HCT116 (cell line): ENCODE measurements at regions not wholly inside any gene's neighbourhood (a gene's known extent, or its start where the extent isn't known, plus 50 kb on each side); places are given as distances from the start of the nearest gene placed in this dataset.

Experiments used
- EZH2 ChIP-seq: fragments of 200-600 bp; sonication (generic); IDR thresholded peaks from 2 replicates; pipeline ENCODE4 v1.6.1; 2017; ENCODE audit warnings: antibody characterized with exemption, mixed run types
- FOSL1 ChIP-seq: IDR thresholded peaks from 2 replicates; pipeline ENCODE4 v1.6.1; 2012; ENCODE audit warnings: low read depth
- POLR2A ChIP-seq: IDR thresholded peaks from 2 replicates; pipeline ENCODE4 v1.7.0; 2011; ENCODE audit warnings: borderline replicate concordance; ENCODE audit not compliant: insufficient read depth, insufficient read length; ENCODE audit errors: extremely low read depth
- POLR2AphosphoS5 ChIP-seq: IDR thresholded peaks from 2 replicates; pipeline ENCODE4 v1.6.1; 2011; ENCODE audit warnings: mild to moderate bottlenecking, low read depth, low read length, moderate library complexity
- RAD21 ChIP-seq: IDR thresholded peaks from 2 replicates; pipeline ENCODE4 v1.6.1; 2012; ENCODE audit warnings: low read depth, mild to moderate bottlenecking
- YY1 ChIP-seq: IDR thresholded peaks from 2 replicates; pipeline ENCODE4 v1.6.1; 2011; ENCODE audit warnings: low read length, low read depth, moderate library complexity, mild to moderate bottlenecking; ENCODE audit not compliant: insufficient replicate concordance; ENCODE audit errors: extremely low read depth
- TF ChIP-seq, protein P1 (sequence below), 3 experiments: fragments of 200-600 bp in 1 of 3; sonication (generic) in 1 of 3; IDR thresholded peaks in 2 of 3; conservative IDR thresholded peaks in 1 of 3; 2 replicates each; pipeline ENCODE4 v1.5.1; 2012 to 2017; ENCODE audit warnings: low read depth in 2 of 3, low read length in 2 of 3, antibody characterized with exemption in 1 of 3, borderline replicate concordance in 1 of 3, control low read depth in 1 of 3, mild to moderate bottlenecking in 1 of 3, mixed read lengths in 1 of 3, mixed run types in 1 of 3, moderate library complexity in 1 of 3; ENCODE audit not compliant: insufficient read depth in 1 of 3

DNA sequence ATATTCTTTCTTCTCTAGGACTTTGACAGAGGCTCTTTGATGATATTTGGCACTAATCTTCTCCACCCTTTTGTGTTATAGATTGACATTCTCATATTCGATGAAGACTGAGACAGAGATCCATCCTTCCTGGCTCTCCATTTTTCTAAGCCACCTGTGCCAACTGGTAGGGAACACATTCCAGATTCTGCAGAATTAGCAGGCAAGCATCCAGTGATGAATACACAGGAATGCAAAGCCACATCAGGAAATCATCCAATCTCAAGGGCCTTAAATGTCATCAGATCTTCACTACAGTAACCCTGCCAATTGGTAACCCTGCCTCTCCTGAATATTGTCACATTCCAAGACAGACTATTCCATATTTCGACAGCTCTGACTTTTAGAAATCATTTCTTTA is 718.4 kb upstream of the API5 start:
- TF ChIP-seq YY1 (no peak), EZH2 (no peak), RAD21 (no peak), POLR2AphosphoS5 (no peak), POLR2A (no peak), FOSL1 (no peak)
- TF ChIP-seq, protein P1, sequence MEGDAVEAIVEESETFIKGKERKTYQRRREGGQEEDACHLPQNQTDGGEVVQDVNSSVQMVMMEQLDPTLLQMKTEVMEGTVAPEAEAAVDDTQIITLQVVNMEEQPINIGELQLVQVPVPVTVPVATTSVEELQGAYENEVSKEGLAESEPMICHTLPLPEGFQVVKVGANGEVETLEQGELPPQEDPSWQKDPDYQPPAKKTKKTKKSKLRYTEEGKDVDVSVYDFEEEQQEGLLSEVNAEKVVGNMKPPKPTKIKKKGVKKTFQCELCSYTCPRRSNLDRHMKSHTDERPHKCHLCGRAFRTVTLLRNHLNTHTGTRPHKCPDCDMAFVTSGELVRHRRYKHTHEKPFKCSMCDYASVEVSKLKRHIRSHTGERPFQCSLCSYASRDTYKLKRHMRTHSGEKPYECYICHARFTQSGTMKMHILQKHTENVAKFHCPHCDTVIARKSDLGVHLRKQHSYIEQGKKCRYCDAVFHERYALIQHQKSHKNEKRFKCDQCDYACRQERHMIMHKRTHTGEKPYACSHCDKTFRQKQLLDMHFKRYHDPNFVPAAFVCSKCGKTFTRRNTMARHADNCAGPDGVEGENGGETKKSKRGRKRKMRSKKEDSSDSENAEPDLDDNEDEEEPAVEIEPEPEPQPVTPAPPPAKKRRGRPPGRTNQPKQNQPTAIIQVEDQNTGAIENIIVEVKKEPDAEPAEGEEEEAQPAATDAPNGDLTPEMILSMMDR (IDR thresholded peaks at IDR 0.05 in 2 of 3, conservative IDR thresholded peaks at IDR 0.05 in 1 of 3; ENCODE audit: borderline replicate concordance in 1 of 3, insufficient read depth in 1 of 3, low read depth in 2 of 3, low read length in 2 of 3), result no peak
